ENCODE measurements at regions not wholly inside any gene's neighbourhood (a gene's known extent, or its start where the extent isn't known, plus 50 kb on each side); places are given as distances from the start of the nearest gene placed in this dataset.

- TF ChIP-seq CTCF (IDR thresholded peaks at IDR 0.05 in 2 of 3, conservative IDR thresholded peaks at IDR 0.05 in 1 of 3; ENCODE audit: control insufficient read depth in 2 of 3, extremely low read depth in 1 of 3, insufficient read depth in 1 of 3, low read depth in 3 of 3, low read length in 3 of 3) (no peak), SP1 (IDR thresholded peaks at IDR 0.05; ENCODE audit: low read depth, low read length) (no peak), HDAC2 (IDR thresholded peaks at IDR 0.05) (no peak), MYC (IDR thresholded peaks at IDR 0.05; ENCODE audit: insufficient read depth, insufficient read length, insufficient replicate concordance, low read length, severe bottlenecking) (no peak), RAD21 (IDR thresholded peaks at IDR 0.05; ENCODE audit: insufficient read depth, low read depth, low read length) (no peak), SUZ12 (IDR thresholded peaks at IDR 0.05; ENCODE audit: unreplicated experiment) (no peak), CHD1 (IDR thresholded peaks at IDR 0.05; ENCODE audit: low read depth, low read length) (no peak), CREB1 (IDR thresholded peaks at IDR 0.05; ENCODE audit: low read depth) (no peak)
- TF ChIP-seq, protein P1, sequence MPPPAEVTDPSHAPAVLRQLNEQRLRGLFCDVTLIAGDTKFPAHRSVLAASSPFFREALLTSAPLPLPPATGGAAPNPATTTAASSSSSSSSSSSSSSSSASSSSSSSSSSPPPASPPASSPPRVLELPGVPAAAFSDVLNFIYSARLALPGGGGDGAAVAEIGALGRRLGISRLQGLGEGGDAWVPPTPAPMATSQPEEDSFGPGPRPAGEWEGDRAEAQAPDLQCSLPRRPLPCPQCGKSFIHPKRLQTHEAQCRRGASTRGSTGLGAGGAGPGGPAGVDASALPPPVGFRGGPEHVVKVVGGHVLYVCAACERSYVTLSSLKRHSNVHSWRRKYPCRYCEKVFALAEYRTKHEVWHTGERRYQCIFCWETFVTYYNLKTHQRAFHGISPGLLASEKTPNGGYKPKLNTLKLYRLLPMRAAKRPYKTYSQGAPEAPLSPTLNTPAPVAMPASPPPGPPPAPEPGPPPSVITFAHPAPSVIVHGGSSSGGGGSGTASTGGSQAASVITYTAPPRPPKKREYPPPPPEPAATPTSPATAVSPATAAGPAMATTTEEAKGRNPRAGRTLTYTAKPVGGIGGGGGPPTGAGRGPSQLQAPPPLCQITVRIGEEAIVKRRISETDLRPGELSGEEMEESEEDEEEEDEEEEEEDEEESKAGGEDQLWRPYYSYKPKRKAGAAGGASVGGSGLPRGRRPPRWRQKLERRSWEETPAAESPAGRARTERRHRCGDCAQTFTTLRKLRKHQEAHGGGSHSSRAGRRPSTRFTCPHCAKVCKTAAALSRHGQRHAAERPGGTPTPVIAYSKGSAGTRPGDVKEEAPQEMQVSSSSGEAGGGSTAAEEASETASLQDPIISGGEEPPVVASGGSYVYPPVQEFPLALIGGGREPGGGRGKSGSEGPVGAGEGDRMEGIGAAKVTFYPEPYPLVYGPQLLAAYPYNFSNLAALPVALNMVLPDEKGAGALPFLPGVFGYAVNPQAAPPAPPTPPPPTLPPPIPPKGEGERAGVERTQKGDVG (CRISPR knock-in tag; IDR thresholded peaks at IDR 0.05), result no peak
Measured at GRCh38 chrX:17990532-17990931, 129.4 kb upstream of the RAI2 start.
